GM21447 (cell line): ENCODE measurements at regions not wholly inside any gene's neighbourhood (a gene's known extent, or its start where the extent isn't known, plus 50 kb on each side); places are given as distances from the start of the nearest gene placed in this dataset.
"Not testable (repeated sequence)": the region's sequence is repeated elsewhere in the genome, so short reads cannot be mapped to it uniquely, and the experiment has no call there.

Source experiments
- ATAC-seq: cut with Tn5 transposase; IDR thresholded peaks from one replicate; pipeline ENCODE4 v1.9.1; 2021; ENCODE audit not compliant: unreplicated experiment

GRCh38 chrX:140165849-140166248 lies 200.5 kb upstream of the CXorf66 start:
- no peak for ATAC-seq

GRCh38 chrX:140164391-140164790 lies 199.1 kb upstream of the CXorf66 start:
- ATAC-seq = no peak

- no peak for ATAC-seq
These were observed 198.2 kb upstream of the CXorf66 start for GRCh38 chrX:140163371-140164159.

GRCh38 chrX:140157611-140158010 lies 192.3 kb upstream of the CXorf66 start:
- ATAC-seq = no peak

- no peak for ATAC-seq
These were observed 191.8 kb upstream of the CXorf66 start for GRCh38 chrX:140157143-140157542.

GRCh38 chrX:140151316-140151715 lies 186.0 kb upstream of the CXorf66 start:
- ATAC-seq = no peak

- ATAC-seq = no peak
These were observed 184.4 kb upstream of the CXorf66 start for GRCh38 chrX:140149761-140150160.

GRCh38 chrX:140141444-140142029 lies 176.2 kb upstream of the CXorf66 start:
- no peak for ATAC-seq

- not testable (repeated sequence) for ATAC-seq
These were observed 173.2 kb upstream of the CXorf66 start for GRCh38 chrX:140138492-140138891.

- ATAC-seq = not testable (repeated sequence)
These were observed 172.7 kb upstream of the CXorf66 start for GRCh38 chrX:140138065-140138464.

GRCh38 chrX:140132937-140133336 lies 167.6 kb upstream of the CXorf66 start:
- no peak for ATAC-seq

GRCh38 chrX:140123446-140123845 lies 158.1 kb upstream of the CXorf66 start:
- ATAC-seq = no peak

- ATAC-seq = not testable (repeated sequence)
These were observed 148.7 kb upstream of the CXorf66 start for GRCh38 chrX:140114059-140114458.

GRCh38 chrX:140110081-140110650 lies 144.8 kb upstream of the CXorf66 start:
- ATAC-seq = no peak

GRCh38 chrX:140104760-140105159 lies 139.4 kb upstream of the CXorf66 start:
- no peak for ATAC-seq

GRCh38 chrX:140099221-140099620 lies 133.9 kb upstream of the CXorf66 start:
- ATAC-seq = no peak

- ATAC-seq = no peak
These were observed 126.8 kb upstream of the CXorf66 start for GRCh38 chrX:140092121-140092520.

GRCh38 chrX:140091125-140091886 lies 126.0 kb upstream of the CXorf66 start:
- ATAC-seq = peak; percentile 77

GRCh38 chrX:140090800-140091124 lies 125.4 kb upstream of the CXorf66 start:
- no peak for ATAC-seq

- no peak for ATAC-seq
These were observed 123.1 kb upstream of the CXorf66 start for GRCh38 chrX:140088438-140088837.

GRCh38 chrX:140087875-140088274 lies 122.6 kb upstream of the CXorf66 start:
- no peak for ATAC-seq

- no peak for ATAC-seq
These were observed 121.4 kb upstream of the CXorf66 start for GRCh38 chrX:140086691-140087090.
